ENCODE measurements at regions not wholly inside any gene's neighbourhood (a gene's known extent, or its start where the extent isn't known, plus 50 kb on each side); places are given as distances from the start of the nearest gene placed in this dataset.
A peak's percentile ranks its signal among the peaks of the same experiment; 100 is the strongest.
"Not testable (repeated sequence)": the region's sequence is repeated elsewhere in the genome, so short reads cannot be mapped to it uniquely, and the experiment has no call there.

- DNase-seq = no peak
These were observed 249.1 kb upstream of the PGRMC2 start for GRCh38 chr4:128536746-128537145.

- DNase-seq = not testable (repeated sequence)
These were observed 247.9 kb upstream of the PGRMC2 start for GRCh38 chr4:128535510-128535909.

- no peak for DNase-seq
These were observed 241.4 kb upstream of the PGRMC2 start for GRCh38 chr4:128528793-128529553.

- no peak for DNase-seq
These were observed 240.4 kb upstream of the PGRMC2 start for GRCh38 chr4:128527946-128528576.

GRCh38 chr4:128527351-128527750 lies 239.7 kb upstream of the PGRMC2 start:
- no peak for DNase-seq

- DNase-seq = no peak
These were observed 238.5 kb upstream of the PGRMC2 start for GRCh38 chr4:128525992-128526630.

- no peak for DNase-seq
These were observed 237.8 kb upstream of the PGRMC2 start for GRCh38 chr4:128525387-128525786.

- no peak for DNase-seq
These were observed 236.7 kb upstream of the PGRMC2 start for GRCh38 chr4:128524311-128524710.

GRCh38 chr4:128521648-128522111 lies 234.1 kb upstream of the PGRMC2 start:
- no peak for DNase-seq

GRCh38 chr4:128521156-128521555 lies 233.5 kb upstream of the PGRMC2 start:
- DNase-seq = no peak

GRCh38 chr4:128519163-128519830 lies 231.7 kb upstream of the PGRMC2 start:
- peak in 17 of 58 donors; percentile 1 to 39 (median 13) for DNase-seq

GRCh38 chr4:128517739-128518510 lies 230.3 kb upstream of the PGRMC2 start:
- peak in 1 of 58 donors; percentile 3 for DNase-seq

GRCh38 chr4:128517096-128517738 lies 229.6 kb upstream of the PGRMC2 start:
- no peak for DNase-seq

GRCh38 chr4:128516301-128516969 lies 228.8 kb upstream of the PGRMC2 start:
- DNase-seq = no peak

- DNase-seq = no peak
These were observed 226.3 kb upstream of the PGRMC2 start for GRCh38 chr4:128513664-128514484.

- DNase-seq = no peak
These were observed 225.2 kb upstream of the PGRMC2 start for GRCh38 chr4:128512767-128513322.

- DNase-seq = no peak
These were observed 224.5 kb upstream of the PGRMC2 start for GRCh38 chr4:128512161-128512560.

- DNase-seq = no peak
These were observed 223.2 kb upstream of the PGRMC2 start for GRCh38 chr4:128510850-128511249.
